Transverse colon (tissue), 4 donors: ENCODE measurements at regions not wholly inside any gene's neighbourhood (a gene's known extent, or its start where the extent isn't known, plus 50 kb on each side); places are given as distances from the start of the nearest gene placed in this dataset.
A peak's percentile ranks its signal among the peaks of the same experiment; 100 is the strongest.

Experiments
- DNase-seq: peaks from one replicate; pipeline ENCODE4 v3.0.0-alpha.2; 2019
- H3K27ac ChIP-seq, 4 donors: fragments of 200-600 bp; sonication (generic); 2 replicates each; pipeline ENCODE4 v1.5.1; 2016 to 2018; ENCODE audit warnings: inconsistent platforms in 4 of 4
- H3K27me3 ChIP-seq: fragments of 200-600 bp; sonication (generic); 2 replicates; pipeline ENCODE4 v1.5.1; 2017; ENCODE audit warnings: inconsistent platforms
- H3K36me3 ChIP-seq, 4 donors: fragments of 200-600 bp; sonication (generic); 2 replicates each; pipeline ENCODE4 v1.5.1; 2017 to 2019; ENCODE audit warnings: inconsistent platforms in 4 of 4
- H3K4me1 ChIP-seq, 4 donors: fragments of 200-600 bp; sonication (generic); 2 replicates each; pipeline ENCODE4 v1.5.1; 2017 to 2020; ENCODE audit warnings: inconsistent platforms in 4 of 4
- H3K4me3 ChIP-seq, 4 donors: fragments of 200-600 bp; sonication (generic); 1 replicate in 1 of 4; 2 replicates in 3 of 4; pipeline versions ENCODE4 v1.5.1 to v1.6.1; 2017 to 2019; ENCODE audit warnings: inconsistent platforms in 4 of 4
- H3K9me3 ChIP-seq, 2 donors: fragments of 200-600 bp; sonication (generic); 2 replicates each; pipeline ENCODE4 v1.5.1; 2017 to 2019; ENCODE audit warnings: inconsistent platforms in 2 of 2
- CTCF ChIP-seq, 5 experiments: fragments of 200-600 bp in 3 of 5; fragments of 450-650 bp in 2 of 5; sonication (generic) in 3 of 5; IDR thresholded peaks; 1 replicate in 2 of 5; 2 replicates in 3 of 5; pipeline ENCODE4 v1.5.1; 2016 to 2017; ENCODE audit warnings: antibody characterized with exemption in 5 of 5, inconsistent platforms in 3 of 5, mild to moderate bottlenecking in 2 of 5, moderate library complexity in 1 of 5
- EP300 ChIP-seq: sonication (generic); formaldehyde crosslinking; IDR thresholded peaks from one replicate; pipeline ENCODE4 v1.6.1; 2017; ENCODE audit warnings: antibody characterized with exemption, low read depth
- POLR2A ChIP-seq: fragments of 450-650 bp; IDR thresholded peaks from one replicate; pipeline ENCODE4 v1.6.1; 2016; ENCODE audit warnings: antibody characterized with exemption, mild to moderate bottlenecking, moderate library complexity
- POLR2AphosphoS5 ChIP-seq, 3 donors: sonication (generic); formaldehyde crosslinking; IDR thresholded peaks; one replicate each; pipeline ENCODE4 v1.6.1; 2016; ENCODE audit warnings: antibody characterized with exemption in 3 of 3
- WGBS, 2 donors: methylation state at CpG; one replicate each; pipeline ENCODE4 v1.1.5; 2018; ENCODE audit warnings: low coverage in 1 of 2; 5-methylcytosine and 5-hydroxymethylcytosine counted together
- in situ Hi-C, 4 donors: fragments of 200-750 bp; cut with MboI; loops; one replicate each; pipeline versions ENCODE4 v1.15.0 to v1.15.1; 2017; ENCODE audit warnings: low sequenced_read_pairs in 3 of 4, low pct_ligation_motif_present in 1 of 4, low pct_unique_long_range_greater_than_20kb in 1 of 4
- intact Hi-C: fragments of 100-400 bp; cut with DNase I; formaldehyde crosslinking; loops from one replicate; pipeline ENCODE4 v1.15.1; 2023; ENCODE audit warnings: low total_unique reads

GRCh38 chr13:106161146-106161545, 374.3 kb downstream of the EFNB2 start:
- Histone ChIP-seq H3K36me3 (no peaks in the 10 kb centered on the region), H3K4me1 (peaks cover 0 to 8% (median 7%) of the 10 kb centered on the region in 4 donors), H3K27ac (no peak overlapping the region), H3K9me3 (no peaks in the 10 kb centered on the region), H3K4me3 (no peak overlapping the region), H3K27me3 (no peaks in the 10 kb centered on the region)
- WGBS, 2 donors = 68 to 97% methylated on average over 3 of the region's 3 CpGs
- intact Hi-C loops (no loop called here), in situ Hi-C loops (no loop called here)
- no peak for TF ChIP-seq CTCF (IDR thresholded peaks at IDR 0.05)
- no peak for TF ChIP-seq POLR2AphosphoS5 (IDR thresholded peaks at IDR 0.05)
- TF ChIP-seq EP300 = no peak
- no peak for TF ChIP-seq POLR2A
- DNase-seq = no peak

GRCh38 chr13:106159295-106160195, 375.9 kb downstream of the EFNB2 start:
- 80 to 92% methylated on average over 12 to 20 of the region's 20 CpGs for WGBS, 2 donors

GRCh38 chr13:106156468-106156867, 379.0 kb downstream of the EFNB2 start:
- Histone ChIP-seq H3K4me1 (peaks cover 3 to 31% (median 14%) of the 10 kb centered on the region in 4 donors), H3K9me3 (no peaks in the 10 kb centered on the region), H3K4me3 (no peak overlapping the region), H3K27me3 (no peaks in the 10 kb centered on the region), H3K27ac (peak overlapping the region in 1 of 4 donors; percentile 12), H3K36me3 (no peaks in the 10 kb centered on the region)
- 85 to 94% methylated on average over 3 to 4 of the region's 4 CpGs for WGBS, 2 donors
- TF ChIP-seq EP300 = no peak
- no peak for TF ChIP-seq CTCF (IDR thresholded peaks at IDR 0.05)
- TF ChIP-seq POLR2A = no peak
- TF ChIP-seq POLR2AphosphoS5 (IDR thresholded peaks at IDR 0.05) = no peak
- intact Hi-C loops = no loop called here
- no peak for DNase-seq
- in situ Hi-C loops = no loop called here

More at GRCh38 chr13:106159295-106160195, 375.9 kb downstream of the EFNB2 start:
- DNase-seq = no peak
- intact Hi-C loops (no loop called here), in situ Hi-C loops (no loop called here)
- Histone ChIP-seq H3K27me3 (no peaks in the 10 kb centered on the region), H3K36me3 (no peaks in the 10 kb centered on the region), H3K27ac (no peak overlapping the region), H3K9me3 (no peaks in the 10 kb centered on the region), H3K4me1 (peaks cover 0 to 8% (median 8%) of the 10 kb centered on the region in 4 donors), H3K4me3 (no peak overlapping the region)
- TF ChIP-seq CTCF (IDR thresholded peaks at IDR 0.05) (no peak), EP300 (no peak), POLR2A (no peak)

GRCh38 chr13:106155411-106155810, 380.1 kb downstream of the EFNB2 start:
- TF ChIP-seq EP300 (no peak), CTCF (IDR thresholded peaks at IDR 0.05) (no peak), POLR2A (no peak), POLR2AphosphoS5 (IDR thresholded peaks at IDR 0.05) (no peak)
- Histone ChIP-seq H3K4me3 (no peak overlapping the region), H3K4me1 (peaks cover 3 to 34% (median 13%) of the 10 kb centered on the region in 4 donors), H3K27ac (no peak overlapping the region), H3K27me3 (no peaks in the 10 kb centered on the region), H3K9me3 (no peaks in the 10 kb centered on the region), H3K36me3 (no peaks in the 10 kb centered on the region)
- 93 to 94% methylated on average over 4 to 6 of the region's 6 CpGs for WGBS, 2 donors
- in situ Hi-C loops (no loop called here), intact Hi-C loops (no loop called here)
- no peak for DNase-seq
